ENCODE measurements at regions not wholly inside any gene's neighbourhood (a gene's known extent, or its start where the extent isn't known, plus 50 kb on each side); places are given as distances from the start of the nearest gene placed in this dataset.

DNA sequence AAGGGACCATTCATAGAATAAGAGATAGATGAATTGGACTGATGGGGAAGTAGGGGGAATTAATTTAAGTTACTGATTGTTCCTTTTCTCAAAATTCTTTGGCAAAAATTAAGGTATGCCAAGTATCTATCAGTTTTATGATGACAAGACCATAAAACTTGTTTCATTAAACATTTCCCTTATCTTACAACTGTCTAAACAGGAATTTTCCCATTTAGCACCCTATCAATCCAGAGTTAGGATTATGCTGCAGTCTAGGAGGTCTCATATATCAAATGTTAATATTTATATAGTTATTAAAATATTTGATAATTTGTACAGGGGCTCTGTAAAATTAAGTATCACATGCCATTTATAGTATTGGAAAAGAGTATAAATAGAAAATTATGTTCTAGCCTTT lies 51.5 kb upstream of the ARID1B start:
- Histone ChIP-seq H3K27ac (no peak overlapping the region), H3K9me3 (no peaks in the 10 kb centered on the region), H3K36me3 (no peaks in the 10 kb centered on the region), H3K4me3 (ENCODE audit: low read depth in 1 of 2, low read length in 1 of 2) (no peak overlapping the region), H3K27me3 (no peaks in the 10 kb centered on the region), H3K4me1 (ENCODE audit: control insufficient read depth in 1 of 2, insufficient read depth in 1 of 2, low read depth in 1 of 2, low read length in 1 of 2) (no peaks in the 10 kb centered on the region)
- TF ChIP-seq, protein P1, sequence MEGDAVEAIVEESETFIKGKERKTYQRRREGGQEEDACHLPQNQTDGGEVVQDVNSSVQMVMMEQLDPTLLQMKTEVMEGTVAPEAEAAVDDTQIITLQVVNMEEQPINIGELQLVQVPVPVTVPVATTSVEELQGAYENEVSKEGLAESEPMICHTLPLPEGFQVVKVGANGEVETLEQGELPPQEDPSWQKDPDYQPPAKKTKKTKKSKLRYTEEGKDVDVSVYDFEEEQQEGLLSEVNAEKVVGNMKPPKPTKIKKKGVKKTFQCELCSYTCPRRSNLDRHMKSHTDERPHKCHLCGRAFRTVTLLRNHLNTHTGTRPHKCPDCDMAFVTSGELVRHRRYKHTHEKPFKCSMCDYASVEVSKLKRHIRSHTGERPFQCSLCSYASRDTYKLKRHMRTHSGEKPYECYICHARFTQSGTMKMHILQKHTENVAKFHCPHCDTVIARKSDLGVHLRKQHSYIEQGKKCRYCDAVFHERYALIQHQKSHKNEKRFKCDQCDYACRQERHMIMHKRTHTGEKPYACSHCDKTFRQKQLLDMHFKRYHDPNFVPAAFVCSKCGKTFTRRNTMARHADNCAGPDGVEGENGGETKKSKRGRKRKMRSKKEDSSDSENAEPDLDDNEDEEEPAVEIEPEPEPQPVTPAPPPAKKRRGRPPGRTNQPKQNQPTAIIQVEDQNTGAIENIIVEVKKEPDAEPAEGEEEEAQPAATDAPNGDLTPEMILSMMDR (IDR thresholded peaks at IDR 0.05): no peak

DNA sequence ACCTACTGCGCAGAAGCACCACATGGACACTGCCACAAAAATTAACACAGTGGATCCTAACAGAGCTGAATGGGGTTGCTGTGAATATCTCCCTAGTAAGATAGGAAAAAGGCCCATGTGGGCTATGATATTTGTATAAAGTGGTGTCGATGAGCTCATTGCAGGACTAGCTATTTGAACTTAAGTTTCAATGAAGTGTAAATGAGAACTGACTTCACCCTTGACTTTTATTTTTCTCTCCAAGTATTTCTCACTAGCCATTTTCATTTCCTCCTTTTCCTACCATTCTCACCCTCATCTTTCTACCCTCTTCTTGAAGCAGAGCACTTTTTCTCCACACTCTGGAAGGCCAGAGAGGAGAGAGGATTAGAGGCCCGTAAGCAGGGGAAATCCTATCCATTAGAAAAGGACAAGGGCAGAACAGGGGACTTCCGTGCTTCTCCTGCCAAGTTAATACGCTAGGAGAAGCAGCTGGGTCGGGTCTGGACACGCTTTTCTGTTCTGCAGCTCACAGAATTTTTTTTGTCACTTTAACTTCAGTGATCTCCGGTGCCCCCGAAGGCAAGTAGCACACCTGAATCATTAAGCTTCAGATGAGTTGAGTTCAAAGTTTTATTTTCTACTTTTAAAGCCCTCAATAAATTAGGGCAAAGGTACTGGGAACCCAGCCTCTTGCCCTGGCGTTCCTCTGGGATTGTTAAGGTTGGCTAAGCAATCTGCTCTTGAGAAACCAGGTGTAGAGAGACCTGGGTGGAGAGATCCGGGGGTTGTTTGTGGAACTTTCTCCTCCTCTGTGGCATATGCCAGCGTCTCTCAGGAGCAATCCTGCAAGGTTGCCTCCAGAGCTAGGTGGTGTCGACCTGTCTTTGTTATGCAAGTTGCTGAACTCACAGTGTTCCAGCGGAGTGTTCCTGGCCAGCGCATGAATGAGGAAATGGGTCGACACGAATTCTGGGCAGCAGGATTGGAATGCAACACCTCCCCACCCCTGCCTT lies 56.2 kb upstream of the ARID1B start:
- Histone ChIP-seq H3K27ac (peak overlapping the region; percentile 73), H3K4me3 (ENCODE audit: low read depth in 1 of 2, low read length in 1 of 2) (no peak overlapping the region), H3K36me3 (no peaks in the 10 kb centered on the region), H3K27me3 (peaks cover 3% of the 10 kb centered on the region), H3K4me1 (ENCODE audit: control insufficient read depth in 1 of 2, insufficient read depth in 1 of 2, low read depth in 1 of 2, low read length in 1 of 2) (peaks cover 13 to 15% of the 10 kb centered on the region in 2 experiments), H3K9me3 (no peaks in the 10 kb centered on the region)
- TF ChIP-seq, protein P1 (IDR thresholded peaks at IDR 0.05): no peak

GRCh38 chr6:156719720-156720563 lies 57.2 kb upstream of the ARID1B start:
- no peaks in the 10 kb centered on the region for H3K9me3 ChIP-seq
- peaks cover 13 to 15% of the 10 kb centered on the region in 2 experiments for H3K4me1 ChIP-seq (ENCODE audit: control insufficient read depth in 1 of 2, insufficient read depth in 1 of 2, low read depth in 1 of 2, low read length in 1 of 2)
- peaks cover 3% of the 10 kb centered on the region for H3K27me3 ChIP-seq
- peak overlapping the region; percentile 73 for H3K27ac ChIP-seq
- H3K4me3 ChIP-seq (ENCODE audit: low read depth in 1 of 2, low read length in 1 of 2): peak overlapping the region; percentile 55 to 62
- TF ChIP-seq, protein P1 (IDR thresholded peaks at IDR 0.05): no peak
- H3K36me3 ChIP-seq: no peaks in the 10 kb centered on the region

GRCh38 chr6:156719395-156719719 lies 57.8 kb upstream of the ARID1B start:
- Histone ChIP-seq H3K4me1 (ENCODE audit: control insufficient read depth in 1 of 2, insufficient read depth in 1 of 2, low read depth in 1 of 2, low read length in 1 of 2) (peaks cover 13 to 15% of the 10 kb centered on the region in 2 experiments), H3K4me3 (ENCODE audit: low read depth in 1 of 2, low read length in 1 of 2) (peak overlapping the region; percentile 55 to 62), H3K27me3 (peaks cover 3% of the 10 kb centered on the region), H3K9me3 (no peaks in the 10 kb centered on the region), H3K36me3 (no peaks in the 10 kb centered on the region), H3K27ac (peak overlapping the region; percentile 73)
- TF ChIP-seq, protein P1 (IDR thresholded peaks at IDR 0.05): no peak

DNA sequence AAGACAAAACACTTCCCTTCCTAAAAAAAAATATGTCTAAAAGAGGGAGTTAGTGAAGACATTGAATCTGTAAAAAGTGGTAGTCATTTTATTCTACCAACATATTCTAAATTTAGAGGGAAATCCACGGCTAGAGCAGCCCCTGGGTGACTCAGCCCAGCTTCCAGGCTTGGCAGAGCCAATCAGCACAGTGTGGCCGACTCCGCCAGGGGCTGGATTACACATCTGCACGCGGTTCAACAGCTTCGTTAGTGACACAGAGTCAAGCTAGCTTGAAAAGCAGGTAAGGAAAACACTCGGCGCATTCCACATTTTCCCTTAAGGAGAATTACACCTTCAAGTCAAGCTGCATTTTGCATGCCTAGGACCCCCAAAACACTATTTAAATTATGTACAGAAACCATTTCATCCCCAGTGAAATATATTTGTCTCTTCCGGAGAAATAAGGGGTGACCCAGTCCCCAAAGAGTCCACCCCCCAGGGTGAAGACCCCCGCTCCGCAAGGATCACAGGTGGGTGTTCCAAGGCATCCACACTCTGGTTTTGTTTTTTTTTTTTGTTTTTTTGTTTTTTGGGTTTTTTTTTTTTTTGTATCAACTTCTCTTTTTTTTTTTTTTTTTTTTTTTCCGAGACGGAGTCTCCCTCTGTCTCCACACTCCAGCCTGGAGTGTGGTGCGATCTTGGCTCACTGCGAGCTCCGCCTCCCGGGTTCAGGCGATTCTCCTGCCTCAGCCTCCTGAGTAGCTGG lies 58.4 kb upstream of the ARID1B start:
- Histone ChIP-seq H3K36me3 (no peaks in the 10 kb centered on the region), H3K9me3 (no peaks in the 10 kb centered on the region), H3K27me3 (peaks cover 3% of the 10 kb centered on the region), H3K4me3 (ENCODE audit: low read depth in 1 of 2, low read length in 1 of 2) (no peak overlapping the region), H3K27ac (no peak overlapping the region), H3K4me1 (ENCODE audit: control insufficient read depth in 1 of 2, insufficient read depth in 1 of 2, low read depth in 1 of 2, low read length in 1 of 2) (peaks cover 13 to 15% of the 10 kb centered on the region in 2 experiments)
- TF ChIP-seq, protein P1 (IDR thresholded peaks at IDR 0.05): no peak
